Epithelial cell of esophagus (primary cell): ENCODE measurements at regions not wholly inside any gene's neighbourhood (a gene's known extent, or its start where the extent isn't known, plus 50 kb on each side); places are given as distances from the start of the nearest gene placed in this dataset.

Experiments
- DNase-seq: peaks from one replicate; pipeline ENCODE4 v3.0.0; 2010; ENCODE audit warnings: low read depth
- H3K4me3 ChIP-seq: 2 replicates; pipeline ENCODE4 v1.5.1; 2011; ENCODE audit warnings: mild to moderate bottlenecking, low read length, control low read depth
- TF ChIP-seq, protein P1 (sequence below): IDR thresholded peaks from 2 replicates; pipeline ENCODE4 v1.5.1; 2011; ENCODE audit warnings: low read depth, mild to moderate bottlenecking, low read length, control low read depth, inconsistent platforms; ENCODE audit not compliant: insufficient read depth; ENCODE audit errors: missing control alignments

GRCh38 chr15:92316586-92317295 lies 76.9 kb upstream of the ST8SIA2 start:
- no peak overlapping the region for H3K4me3 ChIP-seq
- DNase-seq, result no peak
- TF ChIP-seq, protein P1, sequence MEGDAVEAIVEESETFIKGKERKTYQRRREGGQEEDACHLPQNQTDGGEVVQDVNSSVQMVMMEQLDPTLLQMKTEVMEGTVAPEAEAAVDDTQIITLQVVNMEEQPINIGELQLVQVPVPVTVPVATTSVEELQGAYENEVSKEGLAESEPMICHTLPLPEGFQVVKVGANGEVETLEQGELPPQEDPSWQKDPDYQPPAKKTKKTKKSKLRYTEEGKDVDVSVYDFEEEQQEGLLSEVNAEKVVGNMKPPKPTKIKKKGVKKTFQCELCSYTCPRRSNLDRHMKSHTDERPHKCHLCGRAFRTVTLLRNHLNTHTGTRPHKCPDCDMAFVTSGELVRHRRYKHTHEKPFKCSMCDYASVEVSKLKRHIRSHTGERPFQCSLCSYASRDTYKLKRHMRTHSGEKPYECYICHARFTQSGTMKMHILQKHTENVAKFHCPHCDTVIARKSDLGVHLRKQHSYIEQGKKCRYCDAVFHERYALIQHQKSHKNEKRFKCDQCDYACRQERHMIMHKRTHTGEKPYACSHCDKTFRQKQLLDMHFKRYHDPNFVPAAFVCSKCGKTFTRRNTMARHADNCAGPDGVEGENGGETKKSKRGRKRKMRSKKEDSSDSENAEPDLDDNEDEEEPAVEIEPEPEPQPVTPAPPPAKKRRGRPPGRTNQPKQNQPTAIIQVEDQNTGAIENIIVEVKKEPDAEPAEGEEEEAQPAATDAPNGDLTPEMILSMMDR, result no peak

DNA sequence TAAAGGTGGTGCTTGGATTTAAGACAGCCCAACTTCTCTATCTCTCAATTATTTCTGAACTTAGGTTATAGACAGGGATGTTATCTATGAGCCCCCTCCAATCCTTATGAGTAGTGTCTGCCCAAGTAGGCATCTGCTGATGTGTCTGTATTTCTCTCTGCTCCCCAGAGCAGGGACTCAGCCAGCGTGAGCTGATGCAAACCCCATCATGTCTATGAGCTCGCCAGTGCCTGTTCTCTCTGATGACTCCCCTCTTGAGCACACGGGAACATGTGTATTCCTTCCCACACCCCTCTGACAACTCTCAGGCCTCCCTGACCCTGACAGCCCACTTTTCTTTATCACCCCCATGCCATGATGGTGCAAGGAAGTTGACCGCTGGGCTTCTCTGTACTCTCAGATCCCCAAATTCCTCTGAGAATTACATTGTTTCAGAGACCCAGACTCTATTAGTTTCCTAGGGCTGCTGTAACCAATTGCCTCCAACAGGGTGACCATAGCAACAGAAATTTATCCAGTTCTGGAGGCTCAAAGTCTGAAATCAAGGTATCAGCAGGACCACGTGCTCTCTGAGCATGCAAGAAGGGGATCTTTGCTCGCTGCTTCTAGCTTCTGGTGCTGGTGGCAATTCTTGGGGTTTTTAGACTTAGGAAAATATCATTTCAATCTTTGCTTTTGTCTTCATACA lies 73.5 kb upstream of the ST8SIA2 start:
- no peak for DNase-seq
- TF ChIP-seq, protein P1, result no peak

GRCh38 chr15:92322566-92323355 lies 70.9 kb upstream of the ST8SIA2 start:
- no peak for DNase-seq

More for the DNA sequence above, 73.5 kb upstream of the ST8SIA2 start:
- H3K4me3 ChIP-seq, result no peak overlapping the region

DNA sequence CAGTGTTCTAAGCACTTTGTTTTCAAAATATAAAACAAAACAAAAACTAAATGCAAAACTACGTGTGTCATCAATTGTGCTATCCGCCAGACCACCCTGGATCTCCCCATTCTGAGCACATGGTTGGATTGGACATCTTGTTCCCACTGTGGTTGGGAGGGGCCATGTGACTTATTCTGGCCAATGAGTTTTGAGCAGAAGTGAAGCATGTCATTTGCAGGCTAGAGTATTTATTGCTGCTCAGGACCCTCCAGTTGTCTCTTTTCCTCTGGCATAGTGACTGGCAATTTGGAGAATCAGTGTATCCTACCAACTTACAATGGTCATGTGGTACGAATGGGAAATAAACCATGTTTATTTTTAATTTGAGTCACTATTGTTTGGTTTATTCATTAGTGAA lies 70.2 kb upstream of the ST8SIA2 start:
- TF ChIP-seq, protein P1, result no peak
- no peak for DNase-seq

More at GRCh38 chr15:92322566-92323355, 70.9 kb upstream of the ST8SIA2 start:
- H3K4me3 ChIP-seq, result no peak overlapping the region
- TF ChIP-seq, protein P1, result no peak

DNA sequence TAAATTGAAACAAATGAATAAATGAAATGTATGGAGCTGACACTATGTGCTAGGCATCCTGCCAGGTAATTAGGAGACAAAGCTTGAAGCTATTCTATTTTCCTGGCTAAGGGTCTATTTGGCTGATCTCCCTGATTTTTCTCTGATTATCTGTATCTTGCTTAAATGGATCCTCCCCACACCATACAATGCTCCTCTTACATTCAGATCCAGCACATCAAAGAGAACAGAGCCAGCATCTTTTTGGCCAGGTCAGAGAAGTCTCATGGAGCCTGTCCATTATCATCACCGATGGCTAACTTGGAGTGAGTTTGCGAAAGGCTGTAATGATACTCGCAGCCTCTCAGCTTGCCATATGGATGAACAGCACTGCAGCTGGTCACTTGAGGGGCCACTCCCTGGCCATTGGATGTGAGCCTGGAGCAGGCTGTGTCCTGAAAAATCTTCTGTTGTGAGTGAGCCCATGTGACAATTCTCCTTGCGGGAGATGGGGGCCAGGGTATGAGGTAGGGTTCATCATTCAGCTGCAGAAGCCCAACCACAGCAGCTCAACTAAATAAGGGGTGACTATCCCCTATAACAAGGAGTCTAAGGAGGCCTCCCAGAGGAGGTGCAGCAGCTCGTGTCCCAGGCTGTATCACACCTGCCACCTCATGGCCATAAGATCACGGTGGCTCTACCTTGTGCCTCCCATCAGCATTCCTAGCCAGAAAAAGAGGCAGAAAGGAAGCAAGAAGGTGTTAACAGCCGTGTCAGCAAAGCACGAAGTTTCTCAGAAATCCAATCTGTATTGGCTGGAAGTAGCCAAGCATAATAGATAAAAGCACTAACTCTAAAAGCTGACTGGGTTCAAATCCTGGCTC lies 69.3 kb upstream of the ST8SIA2 start:
- no peak for DNase-seq
- no peak overlapping the region for H3K4me3 ChIP-seq
- TF ChIP-seq, protein P1, result no peak

More for the DNA sequence above, 70.2 kb upstream of the ST8SIA2 start:
- no peak overlapping the region for H3K4me3 ChIP-seq

DNA sequence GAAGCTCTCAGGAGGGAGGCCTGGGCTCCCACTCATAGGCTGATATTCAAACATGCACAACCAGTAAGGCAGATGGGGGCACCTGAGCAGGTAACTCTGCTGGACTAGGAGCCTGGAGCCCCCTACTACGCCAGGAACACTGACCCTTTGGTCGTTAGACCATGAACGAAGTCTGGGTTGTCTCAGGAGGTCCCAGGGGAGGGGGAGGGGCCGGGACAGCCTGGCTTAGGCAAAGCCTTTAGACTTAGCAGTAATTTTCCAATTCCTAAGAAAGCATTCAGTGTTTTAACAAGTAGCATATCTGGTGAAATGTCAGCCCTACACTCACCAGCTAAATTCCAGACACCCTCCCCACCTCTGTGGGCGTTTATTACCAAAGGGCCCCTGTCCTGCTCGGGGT lies 67.4 kb upstream of the ST8SIA2 start:
- no peak overlapping the region for H3K4me3 ChIP-seq
- no peak for DNase-seq

More for the DNA sequence above, 67.4 kb upstream of the ST8SIA2 start:
- TF ChIP-seq, protein P1, result no peak
